ENCODE measurements at regions not wholly inside any gene's neighbourhood (a gene's known extent, or its start where the extent isn't known, plus 50 kb on each side); places are given as distances from the start of the nearest gene placed in this dataset.

- no peaks in the 10 kb centered on the region for H3K27me3 Mint-ChIP-seq (ENCODE audit: unreplicated experiment)
- H3K36me3 Mint-ChIP-seq (ENCODE audit: low read depth, unreplicated experiment), result no peaks in the 10 kb centered on the region
- DNase-seq (ENCODE audit: low spot score), result no peak
Measured at GRCh38 chr2:138279871-138280270, 221.7 kb upstream of the SPOPL start.

GRCh38 chr2:138280999-138281695, 220.4 kb upstream of the SPOPL start:
- TF ChIP-seq CTCF (IDR thresholded peaks at IDR 0.05; ENCODE audit: unreplicated experiment), result no peak
- H3K36me3 Mint-ChIP-seq (ENCODE audit: low read depth, unreplicated experiment), result no peaks in the 10 kb centered on the region
- peaks cover 6% of the 10 kb centered on the region for H3K4me1 Mint-ChIP-seq (ENCODE audit: unreplicated experiment)
- H3K9me3 Mint-ChIP-seq (ENCODE audit: unreplicated experiment), result no peaks in the 10 kb centered on the region
- no peak overlapping the region for H3K4me3 Mint-ChIP-seq (ENCODE audit: unreplicated experiment)
- no peak overlapping the region for H3K27ac Mint-ChIP-seq (ENCODE audit: unreplicated experiment)
- DNase-seq (ENCODE audit: low spot score), result no peak
- no peaks in the 10 kb centered on the region for H3K27me3 Mint-ChIP-seq (ENCODE audit: unreplicated experiment)

More at GRCh38 chr2:138279871-138280270, 221.7 kb upstream of the SPOPL start:
- H3K4me1 Mint-ChIP-seq (ENCODE audit: unreplicated experiment), result peaks cover 6% of the 10 kb centered on the region
- H3K9me3 Mint-ChIP-seq (ENCODE audit: unreplicated experiment), result no peaks in the 10 kb centered on the region
- no peak overlapping the region for H3K4me3 Mint-ChIP-seq (ENCODE audit: unreplicated experiment)
- no peak overlapping the region for H3K27ac Mint-ChIP-seq (ENCODE audit: unreplicated experiment)
- TF ChIP-seq CTCF (IDR thresholded peaks at IDR 0.05; ENCODE audit: unreplicated experiment), result no peak

GRCh38 chr2:138282014-138282672, 219.4 kb upstream of the SPOPL start:
- H3K27me3 Mint-ChIP-seq (ENCODE audit: unreplicated experiment), result no peaks in the 10 kb centered on the region
- H3K27ac Mint-ChIP-seq (ENCODE audit: unreplicated experiment), result no peak overlapping the region
- no peaks in the 10 kb centered on the region for H3K36me3 Mint-ChIP-seq (ENCODE audit: low read depth, unreplicated experiment)
- no peaks in the 10 kb centered on the region for H3K4me1 Mint-ChIP-seq (ENCODE audit: unreplicated experiment)
- no peak for DNase-seq (ENCODE audit: low spot score)
- H3K9me3 Mint-ChIP-seq (ENCODE audit: unreplicated experiment), result no peaks in the 10 kb centered on the region
- no peak for TF ChIP-seq CTCF (IDR thresholded peaks at IDR 0.05; ENCODE audit: unreplicated experiment)
- H3K4me3 Mint-ChIP-seq (ENCODE audit: unreplicated experiment), result no peak overlapping the region

GRCh38 chr2:138291805-138292204, 209.8 kb upstream of the SPOPL start:
- no peak for TF ChIP-seq CTCF (IDR thresholded peaks at IDR 0.05; ENCODE audit: unreplicated experiment)
- Mint-ChIP-seq H3K36me3 (ENCODE audit: low read depth, unreplicated experiment) (no peaks in the 10 kb centered on the region), H3K27me3 (ENCODE audit: unreplicated experiment) (peaks cover 2% of the 10 kb centered on the region)

GRCh38 chr2:138293045-138293444, 208.5 kb upstream of the SPOPL start:
- Mint-ChIP-seq H3K4me3 (ENCODE audit: unreplicated experiment) (no peak overlapping the region), H3K36me3 (ENCODE audit: low read depth, unreplicated experiment) (no peaks in the 10 kb centered on the region), H3K27me3 (ENCODE audit: unreplicated experiment) (peaks cover 2% of the 10 kb centered on the region), H3K4me1 (ENCODE audit: unreplicated experiment) (no peaks in the 10 kb centered on the region), H3K27ac (ENCODE audit: unreplicated experiment) (no peak overlapping the region), H3K9me3 (ENCODE audit: unreplicated experiment) (no peaks in the 10 kb centered on the region)
- TF ChIP-seq CTCF (IDR thresholded peaks at IDR 0.05; ENCODE audit: unreplicated experiment), result no peak
- no peak for DNase-seq (ENCODE audit: low spot score)

More at GRCh38 chr2:138291805-138292204, 209.8 kb upstream of the SPOPL start:
- Mint-ChIP-seq H3K27ac (ENCODE audit: unreplicated experiment) (no peak overlapping the region), H3K9me3 (ENCODE audit: unreplicated experiment) (no peaks in the 10 kb centered on the region), H3K4me3 (ENCODE audit: unreplicated experiment) (no peak overlapping the region), H3K4me1 (ENCODE audit: unreplicated experiment) (no peaks in the 10 kb centered on the region)
- DNase-seq (ENCODE audit: low spot score), result no peak

Measured in endothelial cell (in vitro differentiated cells).